H1 (cell line): ENCODE measurements at regions not wholly inside any gene's neighbourhood (a gene's known extent, or its start where the extent isn't known, plus 50 kb on each side); places are given as distances from the start of the nearest gene placed in this dataset.

Source experiments
- CTCF ChIA-PET: fragments of 300-600 bp; sonication (Branson Sonifier 250); formaldehyde crosslinking; loops from one replicate; lab custom pipeline; 2021; ENCODE audit not compliant: partially characterized antibody; lab: Charles Lee
- POLR2A ChIA-PET: fragments of 300-600 bp; sonication (Branson Sonifier 250); formaldehyde crosslinking; loops from one replicate; lab custom pipeline; 2021; ENCODE audit warnings: inconsistent platforms; ENCODE audit not compliant: partially characterized antibody; lab: Charles Lee
- DNase-seq, 2 experiments: peaks; one replicate each; pipeline versions ENCODE4 v3.0.0 to v3.0.0-alpha.2; 2010 to 2022; ENCODE audit warnings: low spot score in 2 of 2, low read depth in 1 of 2, mixed read lengths in 1 of 2
- FAIRE-seq: peaks from 2 replicates; lab custom pipeline; 2011; peaks lifted over from hg19 to GRCh38; lab: Jason Lieb, UNC
- H2AFZ ChIP-seq: 2 replicates; pipeline ENCODE4 v1.8.1; 2012; ENCODE audit warnings: low read length, inconsistent platforms
- H2AK5ac ChIP-seq: 2 replicates; pipeline ENCODE4 v1.6.1; 2013; ENCODE audit warnings: low read depth, low read length
- H2BK120ac ChIP-seq: replicated peaks from 2 replicates; pipeline ENCODE3; 2013; ENCODE audit warnings: low read depth, low read length, inconsistent platforms
- H2BK12ac ChIP-seq: 2 replicates; pipeline ENCODE4 v1.6.1; 2013; ENCODE audit warnings: low read depth, low read length
- H2BK15ac ChIP-seq: 2 replicates; pipeline ENCODE4 v1.6.1; 2013; ENCODE audit warnings: low read length
- H2BK20ac ChIP-seq: 2 replicates; pipeline ENCODE4 v1.6.1; 2013; ENCODE audit warnings: low read length
- H2BK5ac ChIP-seq: 2 replicates; pipeline ENCODE4 v1.6.1; 2013; ENCODE audit warnings: low read depth, low read length
- H3K14ac ChIP-seq: 2 replicates; pipeline ENCODE4 v1.6.1; 2013; ENCODE audit warnings: inconsistent platforms; ENCODE audit not compliant: insufficient read length
- H3K18ac ChIP-seq: 2 replicates; pipeline ENCODE4 v1.6.1; 2013; ENCODE audit warnings: low read length; ENCODE audit errors: extremely low read depth
- H3K23ac ChIP-seq: 2 replicates; pipeline ENCODE4 v1.6.1; 2013; ENCODE audit warnings: inconsistent platforms; ENCODE audit not compliant: insufficient read length
- H3K23me2 ChIP-seq: 2 replicates; pipeline ENCODE4 v1.6.1; 2013; ENCODE audit warnings: low read depth, low read length
- H3K27ac ChIP-seq: 2 replicates; pipeline ENCODE4 v1.6.1; 2011; ENCODE audit warnings: low read depth, low read length, inconsistent platforms
- H3K27me3 ChIP-seq, 4 experiments: replicated peaks in 1 of 4; 1 replicate in 1 of 4; 2 replicates in 3 of 4; pipeline versions ENCODE4 v1.6.1 to v1.8.1; 2011 to 2013; ENCODE audit warnings: low read length in 3 of 4, mild to moderate bottlenecking in 3 of 4, inconsistent platforms in 2 of 4, mixed read lengths in 2 of 4, moderate library complexity in 1 of 4; ENCODE audit not compliant: control insufficient read depth in 3 of 4, insufficient read depth in 3 of 4; ENCODE audit errors: extremely low read depth in 1 of 4
- H3K36me3 ChIP-seq, 4 experiments: 2 replicates each; pipeline versions ENCODE4 v1.6.1 to v1.8.1; 2011 to 2013; ENCODE audit warnings: mild to moderate bottlenecking in 4 of 4, low read length in 3 of 4, moderate library complexity in 2 of 4, control low read depth in 1 of 4, inconsistent platforms in 1 of 4; ENCODE audit not compliant: insufficient read depth in 4 of 4, control insufficient read depth in 2 of 4
- H3K4ac ChIP-seq: replicated peaks from 2 replicates; pipeline ENCODE3; 2013; ENCODE audit warnings: low read length, low read depth, mixed read lengths, inconsistent platforms; ENCODE audit not compliant: insufficient read length
- H3K4me1 ChIP-seq, 4 experiments: replicated peaks in 1 of 4; 1 replicate in 1 of 4; 2 replicates in 3 of 4; pipeline versions ENCODE4 v1.6.1 to v1.8.1; 2011 to 2013; ENCODE audit warnings: low read length in 3 of 4, inconsistent platforms in 2 of 4, mixed read lengths in 1 of 4; ENCODE audit not compliant: insufficient read depth in 4 of 4, control insufficient read depth in 3 of 4
- H3K4me2 ChIP-seq, 2 experiments: 2 replicates each; pipeline versions ENCODE4 v1.6.1 to v1.8.1; 2011 to 2013; ENCODE audit warnings: low read depth in 2 of 2, low read length in 2 of 2, control low read depth in 1 of 2, inconsistent platforms in 1 of 2, mild to moderate bottlenecking in 1 of 2; ENCODE audit not compliant: insufficient read depth in 1 of 2
- H3K4me3 ChIP-seq, 4 experiments: fragments of 200-600, 300-600 bp in 1 of 4; sonication (generic), shearing (Covaris generic), sonication (Bioruptor Twin) in 1 of 4; 2 replicates each; pipeline versions ENCODE4 v1.5.1 to v1.8.1; 2011 to 2016; ENCODE audit warnings: low read length in 4 of 4, low read depth in 3 of 4, control low read depth in 2 of 4, inconsistent platforms in 2 of 4, mild to moderate bottlenecking in 2 of 4, mixed read lengths in 1 of 4, moderate library complexity in 1 of 4; ENCODE audit not compliant: insufficient read depth in 2 of 4; ENCODE audit errors: extremely low read depth in 1 of 4
- H3K56ac ChIP-seq: replicated peaks from 2 replicates; pipeline ENCODE3; 2013; ENCODE audit warnings: low read depth, mild to moderate bottlenecking, mixed read lengths, low read length, inconsistent platforms; ENCODE audit not compliant: insufficient read length
- H3K79me1 ChIP-seq: 2 replicates; pipeline ENCODE4 v1.6.1; 2013; ENCODE audit warnings: low read depth, low read length, control low read depth
- H3K79me2 ChIP-seq, 2 experiments: 2 replicates each; pipeline versions ENCODE4 v1.6.1 to v1.8.1; 2012 to 2013; ENCODE audit warnings: low read length in 2 of 2, mild to moderate bottlenecking in 2 of 2, inconsistent platforms in 1 of 2; ENCODE audit not compliant: insufficient read depth in 2 of 2, control insufficient read depth in 1 of 2
- H3K9ac ChIP-seq, 4 experiments: replicated peaks in 1 of 4; 1 replicate in 1 of 4; 2 replicates in 3 of 4; pipeline versions ENCODE4 v1.6.1 to v1.8.1; 2011 to 2013; ENCODE audit warnings: low read depth in 3 of 4, low read length in 3 of 4, control low read depth in 2 of 4, mild to moderate bottlenecking in 2 of 4, moderate library complexity in 2 of 4, inconsistent platforms in 1 of 4; ENCODE audit errors: extremely low read depth in 1 of 4
- H3K9me3 ChIP-seq, 2 experiments: 2 replicates each; pipeline versions ENCODE4 v1.6.1 to v1.8.1; 2012 to 2013; ENCODE audit warnings: mild to moderate bottlenecking in 2 of 2, moderate library complexity in 2 of 2, control low read depth in 1 of 2, inconsistent platforms in 1 of 2, low read depth in 1 of 2, low read length in 1 of 2, mixed read lengths in 1 of 2; ENCODE audit not compliant: insufficient read depth in 2 of 2
- H4K20me1 ChIP-seq, 2 experiments: replicated peaks in 1 of 2; 2 replicates each; pipeline versions ENCODE3 to v1.8.1; 2011 to 2013; ENCODE audit warnings: inconsistent platforms in 2 of 2, low read length in 2 of 2, mild to moderate bottlenecking in 1 of 2; ENCODE audit not compliant: insufficient read depth in 2 of 2, control insufficient read depth in 1 of 2
- H4K5ac ChIP-seq: 2 replicates; pipeline ENCODE4 v1.6.1; 2013; ENCODE audit warnings: low read length, low read depth, mixed read lengths, inconsistent platforms; ENCODE audit not compliant: insufficient read length
- H4K8ac ChIP-seq: 2 replicates; pipeline ENCODE4 v1.8.0; 2013; ENCODE audit warnings: mild to moderate bottlenecking, moderate library complexity, low read length, inconsistent platforms; ENCODE audit not compliant: insufficient read depth; ENCODE audit errors: extremely low read depth
- H4K91ac ChIP-seq: replicated peaks from 2 replicates; pipeline ENCODE3; 2013; ENCODE audit warnings: low read length, mixed read lengths, inconsistent platforms; ENCODE audit not compliant: insufficient read length
- ASH2L ChIP-seq: fragments of 200-600, 300-600 bp; sonication (generic); IDR thresholded peaks from one replicate; pipeline ENCODE4 v1.7.1; 2017; ENCODE audit warnings: low read length
- BCL11A ChIP-seq, 2 experiments: IDR thresholded peaks; one replicate each; pipeline ENCODE4 v1.6.1; 2011; ENCODE audit warnings: low read depth in 2 of 2, low read length in 2 of 2, mild to moderate bottlenecking in 2 of 2
- GTF2F1 ChIP-seq: IDR thresholded peaks from 2 replicates; pipeline ENCODE4 v1.6.1; 2012; ENCODE audit warnings: low read depth, low read length, improper control_type of control experiment, borderline replicate concordance
- HDAC2 ChIP-seq, 2 experiments: fragments of 300-600 bp in 1 of 2; sonication (generic) in 1 of 2; IDR thresholded peaks; 2 replicates each; pipeline ENCODE4 v1.6.1; 2011 to 2012; ENCODE audit warnings: low read depth in 2 of 2, low read length in 2 of 2, mild to moderate bottlenecking in 2 of 2, moderate library complexity in 2 of 2, borderline replicate concordance in 1 of 2, inconsistent platforms in 1 of 2
- KDM4A ChIP-seq: IDR thresholded peaks from one replicate; pipeline ENCODE4 v1.7.1; 2012; ENCODE audit warnings: low read depth, mild to moderate bottlenecking, moderate library complexity, low read length, inconsistent platforms; ENCODE audit not compliant: severe bottlenecking
- MAX ChIP-seq: IDR thresholded peaks from 2 replicates; pipeline ENCODE4 v1.6.1; 2012; ENCODE audit warnings: inconsistent platforms
- PHF8 ChIP-seq: fragments of 200-600 bp; sonication (generic); conservative IDR thresholded peaks from 2 replicates; pipeline ENCODE4 v1.7.1; 2012; ENCODE audit warnings: low read depth, mild to moderate bottlenecking, inconsistent platforms, low read length, moderate library complexity
- POLR2A ChIP-seq, 2 experiments: IDR thresholded peaks; 1 replicate in 1 of 2; 2 replicates in 1 of 2; pipeline ENCODE4 v1.6.1; 2011; ENCODE audit warnings: low read depth in 2 of 2, low read length in 2 of 2, mild to moderate bottlenecking in 2 of 2; ENCODE audit errors: control extremely low read depth in 1 of 2
- RAD21 ChIP-seq, 2 experiments: IDR thresholded peaks in 1 of 2; conservative IDR thresholded peaks in 1 of 2; 2 replicates each; pipeline ENCODE4 v1.6.1; 2011; ENCODE audit warnings: low read depth in 2 of 2, low read length in 2 of 2, improper control_type of control experiment in 1 of 2, inconsistent platforms in 1 of 2, mild to moderate bottlenecking in 1 of 2, moderate library complexity in 1 of 2
- RXRA ChIP-seq: IDR thresholded peaks from 2 replicates; pipeline ENCODE4 v1.6.1; 2011; ENCODE audit warnings: low read depth, mild to moderate bottlenecking, low read length, moderate library complexity; ENCODE audit not compliant: insufficient read depth
- SP2 ChIP-seq: IDR thresholded peaks from 2 replicates; pipeline ENCODE4 v1.6.1; 2012; ENCODE audit warnings: mild to moderate bottlenecking, low read length, inconsistent platforms
- SP4 ChIP-seq: IDR thresholded peaks from 2 replicates; pipeline ENCODE4 v1.6.1; 2012; ENCODE audit warnings: low read length, inconsistent platforms
- TEAD4 ChIP-seq: IDR thresholded peaks from 2 replicates; pipeline ENCODE4 v1.6.1; 2012; ENCODE audit warnings: low read depth, low read length, inconsistent platforms, mixed read lengths
- ZNF274 ChIP-seq: IDR thresholded peaks from 2 replicates; pipeline ENCODE4 v1.7.0; 2012; ENCODE audit warnings: low read length, borderline replicate concordance; ENCODE audit errors: extremely low read depth
- WGBS, 2 experiments: shearing (Covaris generic) in 1 of 2; methylation state at CpG; one replicate each; pipeline versions ENCODE4 v1.1.6 to v1.1.7; 2013 to 2015; ENCODE audit warnings: low lambda C conversion rate in 2 of 2, mixed read lengths in 2 of 2, inconsistent platforms in 1 of 2, low coverage in 1 of 2, missing lambda C conversion rate in 1 of 2; ENCODE audit not compliant: insufficient replicate concordance in 2 of 2, insufficient coverage in 1 of 2, insufficient read length in 1 of 2; ENCODE audit errors: extremely low coverage in 1 of 2, missing lambda C conversion rate in 1 of 2; 5-methylcytosine and 5-hydroxymethylcytosine counted together

- no peaks in the 10 kb centered on the region for H3K27me3 ChIP-seq
- no peaks in the 10 kb centered on the region for H3K23me2 ChIP-seq
- no peak overlapping the region for H2AFZ ChIP-seq
- FAIRE-seq (no peak), DNase-seq (no peak)
- H3K36me3 ChIP-seq: no peaks in the 10 kb centered on the region
- no peak overlapping the region for H2BK5ac ChIP-seq
- no peak overlapping the region for H2BK12ac ChIP-seq
- H2BK120ac ChIP-seq: no peak overlapping the region
- H3K4me3 ChIP-seq: no peak overlapping the region
- H3K4me1 ChIP-seq: no peaks in the 10 kb centered on the region
- no peak overlapping the region for H3K23ac ChIP-seq
- no peaks in the 10 kb centered on the region for H3K79me2 ChIP-seq
- no peak overlapping the region for H3K27ac ChIP-seq
- no peaks in the 10 kb centered on the region for H4K20me1 ChIP-seq
- no peak overlapping the region for H3K9ac ChIP-seq
- H3K14ac ChIP-seq: no peak overlapping the region
- no peak overlapping the region for H3K4ac ChIP-seq
- H2AK5ac ChIP-seq: no peak overlapping the region
- H2BK15ac ChIP-seq: no peak overlapping the region
- no peaks in the 10 kb centered on the region for H3K9me3 ChIP-seq
- H3K79me1 ChIP-seq: no peaks in the 10 kb centered on the region; the same call in 1 of the 2 replicates
- no peak overlapping the region for H2BK20ac ChIP-seq
- H3K56ac ChIP-seq: no peak overlapping the region
- H3K18ac ChIP-seq: no peak overlapping the region
- H4K5ac ChIP-seq: no peak overlapping the region
- ChIA-PET POLR2A (no interaction called here), CTCF (interaction anchor here (0.9 kb wide), 1 partner anchor 12 kb away, joined by 3 read pairs; no protein-coding TSS in a partner anchor)
- 99% methylated on average over 7 of the region's 7 CpGs; no CpG with 5 or more reads in 1 of the 2 experiments for WGBS, 2 experiments
- H4K91ac ChIP-seq: no peak overlapping the region
- H4K8ac ChIP-seq: no peak overlapping the region
- H3K4me2 ChIP-seq: no peak overlapping the region
- TF ChIP-seq KDM4A (no peak), SP4 (no peak), POLR2A (IDR thresholded peaks at IDR 0.05; ENCODE audit: control extremely low read depth in 1 of 2, low read depth in 2 of 2, low read length in 2 of 2) (no peak), GTF2F1 (no peak), HDAC2 (IDR thresholded peaks at IDR 0.05; ENCODE audit: borderline replicate concordance in 1 of 2, low read depth in 2 of 2, low read length in 2 of 2) (no peak), PHF8 (no peak), RXRA (no peak), ASH2L (no peak), RAD21 (IDR thresholded peaks at IDR 0.05 in 1 of 2, conservative IDR thresholded peaks at IDR 0.05 in 1 of 2; ENCODE audit: low read depth in 2 of 2, low read length in 2 of 2) (no peak), BCL11A (IDR thresholded peaks at IDR 0.05; ENCODE audit: low read depth in 2 of 2, low read length in 2 of 2) (no peak), TEAD4 (no peak), SP2 (no peak), MAX (no peak), ZNF274 (no peak)
These were observed 157.0 kb upstream of the PLN start for GRCh38 chr6:118391086-118391485.
